Sigmoid colon (tissue), 4 donors: ENCODE measurements at regions not wholly inside any gene's neighbourhood (a gene's known extent, or its start where the extent isn't known, plus 50 kb on each side); places are given as distances from the start of the nearest gene placed in this dataset.

Experiments used
- CTCF ChIP-seq, 4 experiments: fragments of 450-650 bp in 3 of 4; fragments of 200-600 bp in 1 of 4; IDR thresholded peaks; one replicate each; pipeline ENCODE4 v1.5.1; 2016 to 2019; ENCODE audit warnings: antibody characterized with exemption in 4 of 4, mild to moderate bottlenecking in 3 of 4, moderate library complexity in 2 of 4
- EP300 ChIP-seq, 4 donors: sonication (generic); formaldehyde crosslinking; IDR thresholded peaks; one replicate each; pipeline ENCODE4 v1.6.1; 2017; ENCODE audit warnings: antibody characterized with exemption in 4 of 4
- POLR2A ChIP-seq, 2 donors: fragments of 450-650 bp; IDR thresholded peaks; one replicate each; pipeline ENCODE4 v1.6.1; 2016; ENCODE audit warnings: antibody characterized with exemption in 2 of 2, mild to moderate bottlenecking in 2 of 2, moderate library complexity in 2 of 2
- POLR2AphosphoS5 ChIP-seq, 4 donors: sonication (generic); formaldehyde crosslinking; IDR thresholded peaks; one replicate each; pipeline ENCODE4 v1.6.1; 2017; ENCODE audit warnings: antibody characterized with exemption in 4 of 4

GRCh38 chr5:52359261-52359660 is 428.5 kb upstream of the ITGA1 start:
- TF ChIP-seq CTCF (IDR thresholded peaks at IDR 0.05) (no peak), POLR2AphosphoS5 (IDR thresholded peaks at IDR 0.05) (no peak), EP300 (IDR thresholded peaks at IDR 0.05) (no peak), POLR2A (IDR thresholded peaks at IDR 0.05) (no peak)
